Chondrocyte (in vitro differentiated cells): ENCODE measurements at regions not wholly inside any gene's neighbourhood (a gene's known extent, or its start where the extent isn't known, plus 50 kb on each side); places are given as distances from the start of the nearest gene placed in this dataset.

Experiments used
- DNase-seq: peaks from one replicate; pipeline ENCODE4 v3.0.0; 2021; ENCODE audit warnings: mixed read lengths, low spot score
- H3K27ac Mint-ChIP-seq: one replicate; pipeline ENCODE4 v1.8.0; 2021; ENCODE audit warnings: mild to moderate bottlenecking, moderate library complexity, mixed read lengths; ENCODE audit not compliant: unreplicated experiment
- H3K27me3 Mint-ChIP-seq: 2 replicates; pipeline ENCODE4 v1.8.0; 2021; ENCODE audit warnings: low read depth, mixed read lengths
- H3K36me3 Mint-ChIP-seq: 2 replicates; pipeline ENCODE4 v1.8.0; 2021; ENCODE audit warnings: low read depth, mixed read lengths
- H3K4me1 Mint-ChIP-seq: 2 replicates; pipeline ENCODE4 v1.8.0; 2021; ENCODE audit warnings: low read depth, mild to moderate bottlenecking, mixed read lengths
- H3K4me3 Mint-ChIP-seq: one replicate; pipeline ENCODE4 v1.8.0; 2021; ENCODE audit warnings: mild to moderate bottlenecking, moderate library complexity, mixed read lengths; ENCODE audit not compliant: unreplicated experiment
- H3K9me3 Mint-ChIP-seq: 2 replicates; pipeline ENCODE4 v1.8.0; 2021; ENCODE audit warnings: low read depth, mixed read lengths
- CTCF ChIP-seq: fragments of 200-600 bp; sonication (generic); IDR thresholded peaks from 2 replicates; pipeline ENCODE4 v1.5.0; 2021; ENCODE audit warnings: antibody characterized with exemption, mild to moderate bottlenecking, moderate library complexity

- no peaks in the 10 kb centered on the region for H3K9me3 Mint-ChIP-seq
- H3K27ac Mint-ChIP-seq, result peak overlapping the region; percentile 54
- no peak for DNase-seq
- H3K4me3 Mint-ChIP-seq, result no peak overlapping the region
- H3K36me3 Mint-ChIP-seq, result peaks cover 2% of the 10 kb centered on the region
- peaks cover 26% of the 10 kb centered on the region for H3K4me1 Mint-ChIP-seq
- TF ChIP-seq CTCF, result no peak
- no peaks in the 10 kb centered on the region for H3K27me3 Mint-ChIP-seq
Measured at GRCh38 chr1:240712014-240712731, 100.2 kb upstream of the GREM2 start.

- Mint-ChIP-seq H3K4me1 (peaks cover 33% of the 10 kb centered on the region), H3K9me3 (no peaks in the 10 kb centered on the region), H3K36me3 (peaks cover 2% of the 10 kb centered on the region), H3K27me3 (no peaks in the 10 kb centered on the region), H3K4me3 (no peak overlapping the region), H3K27ac (no peak overlapping the region)
- TF ChIP-seq CTCF, result no peak
- no peak for DNase-seq
Measured at GRCh38 chr1:240711020-240711419, 99.1 kb upstream of the GREM2 start.

GRCh38 chr1:240709676-240710075 lies 97.7 kb upstream of the GREM2 start:
- Mint-ChIP-seq H3K36me3 (peaks cover 2% of the 10 kb centered on the region), H3K27me3 (no peaks in the 10 kb centered on the region), H3K4me3 (no peak overlapping the region), H3K9me3 (no peaks in the 10 kb centered on the region), H3K4me1 (peaks cover 41% of the 10 kb centered on the region), H3K27ac (no peak overlapping the region)
- TF ChIP-seq CTCF, result no peak
- no peak for DNase-seq

- Mint-ChIP-seq H3K4me1 (peaks cover 37% of the 10 kb centered on the region), H3K9me3 (no peaks in the 10 kb centered on the region), H3K36me3 (peaks cover 2% of the 10 kb centered on the region), H3K27me3 (no peaks in the 10 kb centered on the region), H3K27ac (peak overlapping the region; percentile 37), H3K4me3 (no peak overlapping the region)
- no peak for DNase-seq
- TF ChIP-seq CTCF, result no peak
Measured at GRCh38 chr1:240706150-240706935, 94.4 kb upstream of the GREM2 start.

- TF ChIP-seq CTCF, result no peak
- Mint-ChIP-seq H3K27me3 (no peaks in the 10 kb centered on the region), H3K27ac (peak overlapping the region; percentile 28), H3K4me3 (no peak overlapping the region), H3K4me1 (peaks cover 37% of the 10 kb centered on the region), H3K9me3 (no peaks in the 10 kb centered on the region), H3K36me3 (peaks cover 2% of the 10 kb centered on the region)
- no peak for DNase-seq
Measured at GRCh38 chr1:240705579-240705978, 93.6 kb upstream of the GREM2 start.
